SK-N-SH (cell line): ENCODE measurements at regions not wholly inside any gene's neighbourhood (a gene's known extent, or its start where the extent isn't known, plus 50 kb on each side); places are given as distances from the start of the nearest gene placed in this dataset.

Source experiments
- CTCF ChIA-PET: fragments of 300-600, 350-600 bp; formaldehyde crosslinking; extraction: SDS; loops from one replicate; lab custom pipeline; 2021; lab: Yijun Ruan, JAX
- POLR2A ChIA-PET: fragments of 350-600 bp; sonication (Branson Sonifier 250); formaldehyde crosslinking; extraction: SDS; loops from one replicate; lab custom pipeline; 2020; ENCODE audit warnings: antibody characterized with exemption, inconsistent platforms; lab: Yijun Ruan, JAX
- DNase-seq: peaks from one replicate; pipeline ENCODE4 v3.0.0; 2012
- H2AFZ ChIP-seq: fragments of 200-600 bp; sonication (generic); 2 replicates; pipeline ENCODE4 v1.8.1; 2016; ENCODE audit warnings: antibody characterized with exemption, mild to moderate bottlenecking, low read depth
- H3F3A ChIP-seq: fragments of 200-600 bp; sonication (generic); replicated peaks from 2 replicates; pipeline ENCODE3; 2016; ENCODE audit warnings: antibody characterized with exemption, mild to moderate bottlenecking; ENCODE audit not compliant: insufficient read depth
- H3K27ac ChIP-seq, 2 experiments: fragments of 200-500 bp in 1 of 2; fragments of 200-600 bp in 1 of 2; sonication (Bioruptor generic) in 1 of 2; sonication (generic), shearing (Covaris generic) in 1 of 2; 2 replicates each; pipeline versions ENCODE4 v1.5.1 to v1.6.1; 2014 to 2016; ENCODE audit warnings: low read depth in 2 of 2, inconsistent platforms in 1 of 2, low read length in 1 of 2, mild to moderate bottlenecking in 1 of 2, mixed read lengths in 1 of 2
- H3K27me3 ChIP-seq: fragments of 200-600 bp; sonication (generic), shearing (Covaris generic); 2 replicates; pipeline ENCODE4 v1.6.1; 2016; ENCODE audit warnings: mixed run types; ENCODE audit not compliant: insufficient read depth
- H3K36me3 ChIP-seq, 2 experiments: fragments of 200-500 bp in 1 of 2; fragments of 200-600 bp in 1 of 2; sonication (Bioruptor generic) in 1 of 2; sonication (generic) in 1 of 2; replicated peaks in 1 of 2; 2 replicates each; pipeline versions ENCODE3 to v1.5.1; 2014 to 2016; ENCODE audit warnings: low read length in 1 of 2, mild to moderate bottlenecking in 1 of 2; ENCODE audit not compliant: insufficient read depth in 2 of 2, control insufficient read depth in 1 of 2
- H3K4me1 ChIP-seq, 2 experiments: fragments of 200-500 bp in 1 of 2; fragments of 200-600 bp in 1 of 2; sonication (Bioruptor generic) in 1 of 2; sonication (generic), shearing (Covaris generic) in 1 of 2; 2 replicates each; pipeline versions ENCODE4 v1.5.1 to v1.6.1; 2014 to 2016; ENCODE audit warnings: low read depth in 1 of 2, low read length in 1 of 2, mixed run types in 1 of 2; ENCODE audit not compliant: insufficient read depth in 2 of 2, control insufficient read depth in 1 of 2
- H3K4me2 ChIP-seq: fragments of 200-600 bp; sonication (generic), shearing (Covaris generic); 2 replicates; pipeline ENCODE4 v1.6.1; 2017; ENCODE audit warnings: mixed run types
- H3K4me3 ChIP-seq, 2 experiments: fragments of 200-500 bp in 1 of 2; fragments of 200-600 bp in 1 of 2; sonication (Bioruptor generic) in 1 of 2; sonication (generic), shearing (Covaris generic) in 1 of 2; 2 replicates each; pipeline versions ENCODE4 v1.5.1 to v1.8.1; 2014 to 2016; ENCODE audit warnings: low read depth in 2 of 2, inconsistent platforms in 1 of 2, low read length in 1 of 2, mild to moderate bottlenecking in 1 of 2, mixed read lengths in 1 of 2, moderate library complexity in 1 of 2
- H3K79me2 ChIP-seq: fragments of 200-600 bp; sonication (generic); 2 replicates; pipeline ENCODE4 v1.8.1; 2017; ENCODE audit warnings: mild to moderate bottlenecking; ENCODE audit not compliant: insufficient read depth
- H3K9ac ChIP-seq: fragments of 200-600 bp; sonication (generic); 2 replicates; pipeline ENCODE4 v1.6.1; 2017; ENCODE audit warnings: mixed run types
- H3K9me2 ChIP-seq: fragments of 200-600 bp; sonication (generic); 2 replicates; pipeline ENCODE4 v1.6.1; 2017; ENCODE audit warnings: mixed run types
- H3K9me3 ChIP-seq: fragments of 200-600 bp; sonication (generic); 2 replicates; pipeline ENCODE4 v1.6.1; 2017; ENCODE audit warnings: mixed run types, mild to moderate bottlenecking, moderate library complexity
- H4K20me1 ChIP-seq: fragments of 200-600 bp; sonication (generic); 2 replicates; pipeline ENCODE4 v1.6.1; 2017; ENCODE audit warnings: mild to moderate bottlenecking, mixed run types; ENCODE audit not compliant: insufficient read depth
- CHD2 ChIP-seq: fragments of 150-350 bp; IDR thresholded peaks from 2 replicates; pipeline ENCODE4 v1.6.1; 2018; ENCODE audit warnings: low read length; ENCODE audit not compliant: partially characterized antibody
- FOXJ3 ChIP-seq: sonication (generic); formaldehyde crosslinking; IDR thresholded peaks from 2 replicates; pipeline ENCODE4 v1.5.1; 2020; ENCODE audit warnings: mild to moderate bottlenecking, missing genetic modification reagents
- GABPA ChIP-seq: IDR thresholded peaks from 2 replicates; pipeline ENCODE4 v1.4.0; 2012; ENCODE audit warnings: low read depth, mild to moderate bottlenecking
- MEF2A ChIP-seq: IDR thresholded peaks from 2 replicates; pipeline ENCODE4 v1.4.0; 2012; ENCODE audit warnings: low read depth, borderline replicate concordance
- NRF1 ChIP-seq: IDR thresholded peaks from 2 replicates; pipeline ENCODE4 v1.6.1; 2012; ENCODE audit warnings: low read depth, mild to moderate bottlenecking, low read length
- TEAD4 ChIP-seq: IDR thresholded peaks from 2 replicates; pipeline ENCODE4 v1.4.0; 2012; ENCODE audit warnings: mild to moderate bottlenecking, borderline replicate concordance; ENCODE audit not compliant: insufficient read depth
- USF1 ChIP-seq: IDR thresholded peaks from 2 replicates; pipeline ENCODE4 v1.4.0; 2012; ENCODE audit warnings: low read depth, borderline replicate concordance
- WGBS: methylation state at CpG from one replicate; pipeline ENCODE4 v1.1.6; 2017; ENCODE audit warnings: low lambda C conversion rate; 5-methylcytosine and 5-hydroxymethylcytosine counted together

DNA sequence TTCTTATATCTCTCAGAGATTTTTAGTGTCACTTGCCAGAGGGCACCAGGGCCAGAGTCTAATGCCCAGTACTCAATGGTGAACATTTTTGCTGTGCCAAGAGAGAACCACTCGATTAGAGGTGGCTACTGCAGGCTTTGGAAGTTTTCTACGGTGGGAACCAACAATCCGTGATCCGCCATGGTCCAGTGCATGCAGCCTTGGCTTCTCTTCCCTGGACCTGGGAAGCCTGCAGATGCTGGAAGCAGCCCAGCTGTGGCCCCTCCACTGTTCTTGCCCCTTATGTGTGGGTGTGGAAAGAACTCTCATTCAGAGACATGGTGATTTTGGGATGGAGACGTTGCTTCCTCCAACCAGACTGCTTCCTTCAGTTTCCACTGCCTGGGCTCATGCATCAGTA is 224.2 kb downstream of the TSHZ3 start:
- Histone ChIP-seq H3K9me2 (no peaks in the 10 kb centered on the region), H4K20me1 (no peaks in the 10 kb centered on the region), H3K9me3 (no peaks in the 10 kb centered on the region), H2AFZ (no peak overlapping the region), H3K79me2 (no peaks in the 10 kb centered on the region), H3K27ac (no peak overlapping the region), H3K9ac (no peak overlapping the region), H3K36me3 (no peaks in the 10 kb centered on the region), H3K4me2 (no peak overlapping the region), H3K27me3 (no peaks in the 10 kb centered on the region), H3K4me1 (peaks cover 2 to 10% of the 10 kb centered on the region in 2 experiments; a peak in 2 of 4 replicates), H3F3A (peaks cover 25% of the 10 kb centered on the region), H3K4me3 (no peak overlapping the region)
- ChIA-PET POLR2A (no interaction called here), CTCF (no interaction called here)
- TF ChIP-seq GABPA: no peak
- no peak for TF ChIP-seq FOXJ3 (CRISPR knock-in tag)
- no peak for TF ChIP-seq MEF2A
- TF ChIP-seq NRF1: no peak
- WGBS: 77% methylated on average over 3 of the region's 5 CpGs
- DNase-seq: no peak

DNA sequence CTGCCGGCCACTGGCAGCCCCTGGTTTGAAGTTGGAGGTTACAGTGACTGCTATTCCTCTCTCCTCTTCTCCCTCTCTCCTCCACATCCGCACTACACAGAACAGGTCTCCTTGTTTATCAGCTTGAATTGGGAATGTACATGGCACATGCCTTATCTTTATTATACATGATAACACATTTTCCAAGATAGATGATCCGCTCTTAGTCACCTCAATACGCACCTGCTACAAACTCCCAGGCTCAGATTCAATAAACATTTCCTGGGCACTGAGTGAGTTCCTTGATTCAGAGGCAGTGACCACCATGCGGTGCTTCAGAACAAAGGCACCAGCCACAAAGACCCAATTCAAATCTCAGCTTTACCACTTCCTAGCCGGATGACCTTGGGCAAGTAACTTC is 227.7 kb downstream of the TSHZ3 start:
- peaks cover 5% of the 10 kb centered on the region for H3F3A ChIP-seq
- H2AFZ ChIP-seq: no peak overlapping the region
- H3K9me3 ChIP-seq: no peaks in the 10 kb centered on the region
- WGBS: 76% methylated on average over 6 of the region's 6 CpGs
- H3K4me2 ChIP-seq: no peak overlapping the region
- H3K79me2 ChIP-seq: no peaks in the 10 kb centered on the region
- no peak for DNase-seq
- H3K27ac ChIP-seq: no peak overlapping the region
- no peak overlapping the region for H3K9ac ChIP-seq
- CTCF ChIA-PET: interaction anchor here (1.1 kb wide), 1 partner anchor 11 kb away, joined by 3 read pairs; no protein-coding TSS in a partner anchor
- H3K36me3 ChIP-seq: no peaks in the 10 kb centered on the region
- no peaks in the 10 kb centered on the region for H3K27me3 ChIP-seq
- no peaks in the 10 kb centered on the region for H3K9me2 ChIP-seq
- H3K4me1 ChIP-seq: peaks cover 5 to 6% of the 10 kb centered on the region in 2 experiments; a peak in 2 of 4 replicates
- POLR2A ChIA-PET: no interaction called here
- H3K4me3 ChIP-seq: no peak overlapping the region
- H4K20me1 ChIP-seq: no peaks in the 10 kb centered on the region
- no peak for TF ChIP-seq CHD2

DNA sequence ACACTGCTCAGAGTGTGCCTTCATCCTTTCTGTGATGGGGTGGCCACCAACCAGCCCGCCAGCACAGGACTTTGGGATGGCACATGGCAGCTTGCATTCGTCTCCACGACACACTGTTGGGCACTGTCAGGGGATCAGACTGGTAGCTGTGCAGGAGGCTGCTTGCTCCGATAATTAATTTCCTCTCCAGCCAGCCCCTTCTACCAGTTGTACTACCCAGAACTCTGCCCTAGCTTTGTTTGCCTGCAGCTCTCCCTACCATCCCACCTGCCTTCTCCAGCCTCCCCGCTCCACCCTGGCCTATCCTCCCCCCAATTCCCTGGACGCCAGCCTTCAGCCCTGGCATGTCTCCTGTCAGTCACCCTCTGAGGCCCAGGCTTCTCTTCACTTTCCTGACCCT is 228.3 kb downstream of the TSHZ3 start:
- no peak overlapping the region for H3K4me3 ChIP-seq
- TF ChIP-seq TEAD4 (no peak), USF1 (no peak), CHD2 (no peak)
- H3K36me3 ChIP-seq: no peaks in the 10 kb centered on the region
- no peaks in the 10 kb centered on the region for H3K27me3 ChIP-seq
- H3K27ac ChIP-seq: no peak overlapping the region
- POLR2A ChIA-PET: no interaction called here
- CTCF ChIA-PET: interaction anchor here (1.1 kb wide), 1 partner anchor 11 kb away, joined by 3 read pairs; no protein-coding TSS in a partner anchor
- no peaks in the 10 kb centered on the region for H3K79me2 ChIP-seq
- DNase-seq: no peak
- H3K9me2 ChIP-seq: no peaks in the 10 kb centered on the region
- H3K4me2 ChIP-seq: no peak overlapping the region
- H4K20me1 ChIP-seq: no peaks in the 10 kb centered on the region
- WGBS: 72% methylated on average over 6 of the region's 6 CpGs
- no peaks in the 10 kb centered on the region for H3K9me3 ChIP-seq
- H3K9ac ChIP-seq: no peak overlapping the region
- H2AFZ ChIP-seq: no peak overlapping the region
- peaks cover 5 to 6% of the 10 kb centered on the region in 2 experiments; a peak in 2 of 4 replicates for H3K4me1 ChIP-seq
- H3F3A ChIP-seq: no peaks in the 10 kb centered on the region
